GM12878 (cell line): ENCODE measurements at regions not wholly inside any gene's neighbourhood (a gene's known extent, or its start where the extent isn't known, plus 50 kb on each side); places are given as distances from the start of the nearest gene placed in this dataset.

Source experiments
- CTCF ChIP-seq, 3 experiments: IDR thresholded peaks in 2 of 3; conservative IDR thresholded peaks in 1 of 3; 2 replicates each; pipeline ENCODE4 v1.5.1; 2011; ENCODE audit warnings: low read depth in 3 of 3, low read length in 3 of 3, mild to moderate bottlenecking in 3 of 3, control low read depth in 2 of 3, moderate library complexity in 2 of 3, inconsistent platforms in 1 of 3, mixed read lengths in 1 of 3; ENCODE audit not compliant: control insufficient read depth in 2 of 3, insufficient read depth in 1 of 3; ENCODE audit errors: extremely low read depth in 1 of 3
- TF ChIP-seq, protein P1 (sequence below): IDR thresholded peaks from 2 replicates; pipeline ENCODE4 v1.6.1; 2011; ENCODE audit warnings: mild to moderate bottlenecking, low read depth, low read length, moderate library complexity; ENCODE audit not compliant: insufficient replicate concordance

DNA sequence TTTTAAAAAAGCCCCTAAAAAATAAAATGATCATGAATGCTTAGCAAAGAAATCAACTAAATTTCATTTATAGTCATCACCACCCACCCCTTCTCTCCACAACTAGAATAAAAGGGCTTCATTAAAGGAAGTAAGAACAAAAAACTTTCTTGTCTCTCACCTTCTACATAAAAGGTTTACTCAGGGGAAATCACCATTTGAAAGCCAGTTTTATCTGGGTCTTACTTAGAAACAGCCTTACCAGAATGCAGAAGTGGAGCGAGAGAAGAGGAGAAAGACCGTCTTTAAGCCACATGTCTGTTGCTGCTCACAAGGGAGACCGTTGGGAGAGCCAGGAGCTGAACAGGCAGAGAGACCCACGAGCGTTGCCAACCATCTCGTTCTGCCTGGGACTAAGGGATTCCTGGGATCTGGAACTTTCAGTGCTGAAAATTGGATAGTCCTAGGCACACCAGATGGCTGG, 350.1 kb upstream of the PROK2 start:
- no peak for TF ChIP-seq CTCF (IDR thresholded peaks at IDR 0.05 in 2 of 3, conservative IDR thresholded peaks at IDR 0.05 in 1 of 3; ENCODE audit: control insufficient read depth in 2 of 3, extremely low read depth in 1 of 3, insufficient read depth in 1 of 3, low read depth in 3 of 3, low read length in 3 of 3)
- TF ChIP-seq, protein P1, sequence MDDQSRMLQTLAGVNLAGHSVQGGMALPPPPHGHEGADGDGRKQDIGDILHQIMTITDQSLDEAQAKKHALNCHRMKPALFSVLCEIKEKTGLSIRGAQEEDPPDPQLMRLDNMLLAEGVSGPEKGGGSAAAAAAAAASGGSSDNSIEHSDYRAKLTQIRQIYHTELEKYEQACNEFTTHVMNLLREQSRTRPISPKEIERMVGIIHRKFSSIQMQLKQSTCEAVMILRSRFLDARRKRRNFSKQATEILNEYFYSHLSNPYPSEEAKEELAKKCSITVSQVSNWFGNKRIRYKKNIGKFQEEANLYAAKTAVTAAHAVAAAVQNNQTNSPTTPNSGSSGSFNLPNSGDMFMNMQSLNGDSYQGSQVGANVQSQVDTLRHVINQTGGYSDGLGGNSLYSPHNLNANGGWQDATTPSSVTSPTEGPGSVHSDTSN: no peak
